ENCODE measurements at regions not wholly inside any gene's neighbourhood (a gene's known extent, or its start where the extent isn't known, plus 50 kb on each side); places are given as distances from the start of the nearest gene placed in this dataset.

- H3K36me3 ChIP-seq: no peaks in the 10 kb centered on the region
- no peak for DNase-seq
These were observed 292.9 kb upstream of the TMEFF2 start for GRCh38 chr2:192487636-192488035.

GRCh38 chr2:192484903-192485302 lies 290.2 kb upstream of the TMEFF2 start:
- no peak for TF ChIP-seq CTCF (IDR thresholded peaks at IDR 0.05)
- intact Hi-C loops (cut with DNase I; ENCODE audit: low total_unique reads): no loop called here
- Histone ChIP-seq H3K36me3 (no peaks in the 10 kb centered on the region), H3K9me3 (no peaks in the 10 kb centered on the region), H3K4me1 (no peaks in the 10 kb centered on the region), H3K27me3 (no peaks in the 10 kb centered on the region), H3K27ac (no peak overlapping the region), H3K4me3 (no peak overlapping the region)
- DNase-seq: no peak

More at GRCh38 chr2:192487636-192488035, 292.9 kb upstream of the TMEFF2 start:
- H3K27me3 ChIP-seq: no peaks in the 10 kb centered on the region
- no peaks in the 10 kb centered on the region for H3K9me3 ChIP-seq
- TF ChIP-seq CTCF (IDR thresholded peaks at IDR 0.05): no peak
- H3K4me1 ChIP-seq: no peaks in the 10 kb centered on the region
- H3K27ac ChIP-seq: no peak overlapping the region
- intact Hi-C loops (cut with DNase I; ENCODE audit: low total_unique reads): no loop called here
- no peak overlapping the region for H3K4me3 ChIP-seq

GRCh38 chr2:192480984-192481383 lies 286.3 kb upstream of the TMEFF2 start:
- no peak for TF ChIP-seq CTCF (IDR thresholded peaks at IDR 0.05)
- DNase-seq: no peak
- Histone ChIP-seq H3K4me3 (no peak overlapping the region), H3K36me3 (no peaks in the 10 kb centered on the region), H3K4me1 (no peaks in the 10 kb centered on the region), H3K27ac (no peak overlapping the region), H3K27me3 (no peaks in the 10 kb centered on the region), H3K9me3 (no peaks in the 10 kb centered on the region)
- intact Hi-C loops (cut with DNase I; ENCODE audit: low total_unique reads): no loop called here

- Histone ChIP-seq H3K4me3 (no peak overlapping the region), H3K27me3 (no peaks in the 10 kb centered on the region), H3K27ac (no peak overlapping the region), H3K4me1 (no peaks in the 10 kb centered on the region), H3K36me3 (no peaks in the 10 kb centered on the region), H3K9me3 (no peaks in the 10 kb centered on the region)
- intact Hi-C loops (cut with DNase I; ENCODE audit: low total_unique reads): no loop called here
- TF ChIP-seq CTCF (IDR thresholded peaks at IDR 0.05): no peak
- no peak for DNase-seq
These were observed 278.6 kb upstream of the TMEFF2 start for GRCh38 chr2:192473331-192473730.

- no peak for TF ChIP-seq CTCF (IDR thresholded peaks at IDR 0.05)
- no peak overlapping the region for H3K27ac ChIP-seq
- intact Hi-C loops (cut with DNase I; ENCODE audit: low total_unique reads): no loop called here
- no peaks in the 10 kb centered on the region for H3K4me1 ChIP-seq
- H3K27me3 ChIP-seq: no peaks in the 10 kb centered on the region
- no peaks in the 10 kb centered on the region for H3K36me3 ChIP-seq
- no peaks in the 10 kb centered on the region for H3K9me3 ChIP-seq
- H3K4me3 ChIP-seq: no peak overlapping the region
- DNase-seq: no peak
These were observed 277.2 kb upstream of the TMEFF2 start for GRCh38 chr2:192471982-192472381.

- no peak for DNase-seq
- TF ChIP-seq CTCF (IDR thresholded peaks at IDR 0.05): no peak
- H3K4me1 ChIP-seq: no peaks in the 10 kb centered on the region
These were observed 274.9 kb upstream of the TMEFF2 start for GRCh38 chr2:192469612-192470011.

More at GRCh38 chr2:192469612-192470011, 274.9 kb upstream of the TMEFF2 start:
- intact Hi-C loops (cut with DNase I; ENCODE audit: low total_unique reads): no loop called here
- no peaks in the 10 kb centered on the region for H3K27me3 ChIP-seq
- no peak overlapping the region for H3K27ac ChIP-seq
- no peaks in the 10 kb centered on the region for H3K9me3 ChIP-seq
- no peak overlapping the region for H3K4me3 ChIP-seq
- H3K36me3 ChIP-seq: no peaks in the 10 kb centered on the region

Measured in tibial artery (tissue), 4 donors.